ENCODE measurements at regions not wholly inside any gene's neighbourhood (a gene's known extent, or its start where the extent isn't known, plus 50 kb on each side); places are given as distances from the start of the nearest gene placed in this dataset.

DNA sequence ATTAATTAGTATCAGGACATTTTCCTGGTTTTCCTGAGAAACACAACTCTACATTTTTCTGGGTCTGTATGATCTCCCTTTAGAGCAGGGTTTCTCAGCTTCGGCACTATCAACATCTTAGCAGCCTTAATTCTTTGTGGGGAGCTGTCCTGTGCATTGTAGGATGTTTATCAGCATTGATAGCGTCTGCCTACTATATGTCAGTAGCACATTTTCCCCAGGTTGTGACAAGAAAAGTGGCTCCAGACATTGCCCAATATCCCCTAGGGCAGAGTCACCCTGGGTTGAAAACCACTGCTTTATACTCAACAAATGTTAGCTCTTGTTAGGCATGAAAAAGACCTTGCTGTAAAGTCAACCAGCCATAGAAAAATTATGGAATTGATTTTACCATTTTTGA lies 195.1 kb upstream of the FMN2 start:
- Histone ChIP-seq H3K4ac (ENCODE audit: low read depth, low read length) (no peak overlapping the region), H3K9ac (ENCODE audit: low read depth, low read length) (no peak overlapping the region), H3K14ac (replicated peaks; ENCODE audit: low read depth, low read length) (no peak overlapping the region), H3K4me2 (ENCODE audit: low read depth, low read length) (no peak overlapping the region), H3K9me1 (ENCODE audit: insufficient read depth, low read length) (no peaks in the 10 kb centered on the region), H4K20me1 (ENCODE audit: insufficient read depth, low read length) (no peaks in the 10 kb centered on the region), H3K79me1 (ENCODE audit: low read depth in 1 of 2, low read length in 2 of 2) (no peaks in the 10 kb centered on the region), H2BK120ac (ENCODE audit: low read depth, low read length) (no peak overlapping the region), H3K18ac (ENCODE audit: low read depth, low read length) (no peak overlapping the region), H4K91ac (ENCODE audit: insufficient read depth, low read depth, low read length) (no peak overlapping the region), H3K4me3 (ENCODE audit: insufficient read depth, low read depth, low read length) (no peak overlapping the region), H3K27ac (ENCODE audit: insufficient read depth, low read length) (no peak overlapping the region), H3K9me3 (ENCODE audit: control insufficient read depth, insufficient read depth, low read length) (no peaks in the 10 kb centered on the region), H4K8ac (ENCODE audit: low read depth in 2 of 2, low read length in 2 of 2) (no peak overlapping the region), H4K5ac (ENCODE audit: low read depth, low read length) (no peak overlapping the region), H2BK15ac (ENCODE audit: low read depth, low read length) (no peak overlapping the region), H2BK5ac (ENCODE audit: low read depth, low read length, poor library complexity, severe bottlenecking) (no peak overlapping the region), H3K27me3 (ENCODE audit: control insufficient read depth, insufficient read depth, low read length) (no peaks in the 10 kb centered on the region; the same call in 1 of the 2 replicates), H3K56ac (ENCODE audit: extremely low read depth, insufficient read depth, low read length) (no peak overlapping the region), H2BK20ac (ENCODE audit: low read depth, low read length) (no peak overlapping the region), H2AK5ac (ENCODE audit: low read depth, low read length) (no peak overlapping the region), H3K36me3 (ENCODE audit: control insufficient read depth, insufficient read depth, low read length) (no peaks in the 10 kb centered on the region), H3K4me1 (ENCODE audit: control insufficient read depth, insufficient read depth, low read length) (no peaks in the 10 kb centered on the region), H3K23ac (ENCODE audit: low read depth, low read length) (no peak overlapping the region), H2AFZ (replicated peaks; ENCODE audit: low read length, poor library complexity) (no peak overlapping the region), H2AK9ac (replicated peaks; ENCODE audit: low read depth, low read length, poor library complexity) (no peak overlapping the region)
- intact Hi-C loops (cut with micrococcal nuclease), result loop anchor here (5.0 kb wide), 1 partner anchor 1644 kb away; no protein-coding TSS in a partner anchor
- ATAC-seq (ENCODE audit: low read depth) (no peak), DNase-seq (no peak)
- POLR2A ChIA-PET (ENCODE audit: unreplicated experiment), result no interaction called here
- in situ Hi-C loops (cut with MboI; ENCODE audit: low sequenced_read_pairs), result no loop called here
- CTCF ChIA-PET, result no interaction called here
- dilution Hi-C loops (cut with HindIII; ENCODE audit: low sequenced_read_pairs, unreplicated experiment), result no loop called here
- TF ChIP-seq NFE2L2 (IDR thresholded peaks at IDR 0.05; ENCODE audit: low read depth, low read length) (no peak), MAFK (IDR thresholded peaks at IDR 0.05; ENCODE audit: low read depth, low read length) (no peak), MXI1 (IDR thresholded peaks at IDR 0.05; ENCODE audit: borderline replicate concordance, low read depth, low read length) (no peak), CEBPB (IDR thresholded peaks at IDR 0.05; ENCODE audit: low read depth, low read length) (no peak), BHLHE40 (IDR thresholded peaks at IDR 0.05; ENCODE audit: low read depth, low read length) (no peak), RCOR1 (IDR thresholded peaks at IDR 0.05; ENCODE audit: insufficient replicate concordance, low read length) (no peak), SMC3 (IDR thresholded peaks at IDR 0.05; ENCODE audit: low read depth, low read length) (no peak), RAD21 (IDR thresholded peaks at IDR 0.05; ENCODE audit: low read length) (no peak), MAZ (IDR thresholded peaks at IDR 0.05; ENCODE audit: borderline replicate concordance, low read depth, low read length) (no peak), POLR2A (IDR thresholded peaks at IDR 0.05; ENCODE audit: low read depth, low read length) (no peak), CHD1 (IDR thresholded peaks at IDR 0.05; ENCODE audit: low read depth, low read length) (no peak), FOS (IDR thresholded peaks at IDR 0.05; ENCODE audit: low read depth, low read length) (no peak), RFX5 (IDR thresholded peaks at IDR 0.05; ENCODE audit: low read depth, low read length) (no peak)
- TF ChIP-seq, protein P1, sequence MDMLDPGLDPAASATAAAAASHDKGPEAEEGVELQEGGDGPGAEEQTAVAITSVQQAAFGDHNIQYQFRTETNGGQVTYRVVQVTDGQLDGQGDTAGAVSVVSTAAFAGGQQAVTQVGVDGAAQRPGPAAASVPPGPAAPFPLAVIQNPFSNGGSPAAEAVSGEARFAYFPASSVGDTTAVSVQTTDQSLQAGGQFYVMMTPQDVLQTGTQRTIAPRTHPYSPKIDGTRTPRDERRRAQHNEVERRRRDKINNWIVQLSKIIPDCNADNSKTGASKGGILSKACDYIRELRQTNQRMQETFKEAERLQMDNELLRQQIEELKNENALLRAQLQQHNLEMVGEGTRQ (IDR thresholded peaks at IDR 0.05; ENCODE audit: low read depth, low read length), result no peak
- TF ChIP-seq, protein P2, sequence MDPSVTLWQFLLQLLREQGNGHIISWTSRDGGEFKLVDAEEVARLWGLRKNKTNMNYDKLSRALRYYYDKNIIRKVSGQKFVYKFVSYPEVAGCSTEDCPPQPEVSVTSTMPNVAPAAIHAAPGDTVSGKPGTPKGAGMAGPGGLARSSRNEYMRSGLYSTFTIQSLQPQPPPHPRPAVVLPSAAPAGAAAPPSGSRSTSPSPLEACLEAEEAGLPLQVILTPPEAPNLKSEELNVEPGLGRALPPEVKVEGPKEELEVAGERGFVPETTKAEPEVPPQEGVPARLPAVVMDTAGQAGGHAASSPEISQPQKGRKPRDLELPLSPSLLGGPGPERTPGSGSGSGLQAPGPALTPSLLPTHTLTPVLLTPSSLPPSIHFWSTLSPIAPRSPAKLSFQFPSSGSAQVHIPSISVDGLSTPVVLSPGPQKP (IDR thresholded peaks at IDR 0.05; ENCODE audit: borderline replicate concordance, low read depth, low read length), result no peak
- TF ChIP-seq, protein P3, sequence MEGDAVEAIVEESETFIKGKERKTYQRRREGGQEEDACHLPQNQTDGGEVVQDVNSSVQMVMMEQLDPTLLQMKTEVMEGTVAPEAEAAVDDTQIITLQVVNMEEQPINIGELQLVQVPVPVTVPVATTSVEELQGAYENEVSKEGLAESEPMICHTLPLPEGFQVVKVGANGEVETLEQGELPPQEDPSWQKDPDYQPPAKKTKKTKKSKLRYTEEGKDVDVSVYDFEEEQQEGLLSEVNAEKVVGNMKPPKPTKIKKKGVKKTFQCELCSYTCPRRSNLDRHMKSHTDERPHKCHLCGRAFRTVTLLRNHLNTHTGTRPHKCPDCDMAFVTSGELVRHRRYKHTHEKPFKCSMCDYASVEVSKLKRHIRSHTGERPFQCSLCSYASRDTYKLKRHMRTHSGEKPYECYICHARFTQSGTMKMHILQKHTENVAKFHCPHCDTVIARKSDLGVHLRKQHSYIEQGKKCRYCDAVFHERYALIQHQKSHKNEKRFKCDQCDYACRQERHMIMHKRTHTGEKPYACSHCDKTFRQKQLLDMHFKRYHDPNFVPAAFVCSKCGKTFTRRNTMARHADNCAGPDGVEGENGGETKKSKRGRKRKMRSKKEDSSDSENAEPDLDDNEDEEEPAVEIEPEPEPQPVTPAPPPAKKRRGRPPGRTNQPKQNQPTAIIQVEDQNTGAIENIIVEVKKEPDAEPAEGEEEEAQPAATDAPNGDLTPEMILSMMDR (conservative IDR thresholded peaks at IDR 0.05; ENCODE audit: low read depth, low read length), result no peak
- WGBS, 2 experiments (ENCODE audit: extremely low coverage in 2 of 2, insufficient read length in 1 of 2), result no CpG with 5 or more reads among the region's 2 CpGs
- no TSS peak for BruUV-seq (replicated peaks)

Measured in IMR-90 (cell line).